ENCODE measurements at regions not wholly inside any gene's neighbourhood (a gene's known extent, or its start where the extent isn't known, plus 50 kb on each side); places are given as distances from the start of the nearest gene placed in this dataset.

GRCh38 chrX:139020801-139021200 is 309.3 kb upstream of the FGF13 start (continued):
- TF ChIP-seq ZNF532 (CRISPR knock-in tag; IDR thresholded peaks at IDR 0.05; ENCODE audit: borderline replicate concordance) (no peak), E2F5 (CRISPR knock-in tag; IDR thresholded peaks at IDR 0.05) (no peak), STAT6 (CRISPR knock-in tag; conservative IDR thresholded peaks at IDR 0.05; ENCODE audit: low read depth) (no peak), NFATC4 (CRISPR knock-in tag; IDR thresholded peaks at IDR 0.05) (no peak), ATF2 (CRISPR knock-in tag; IDR thresholded peaks at IDR 0.05; ENCODE audit: borderline replicate concordance, low read depth) (no peak), USF1 (CRISPR knock-in tag; IDR thresholded peaks at IDR 0.05) (no peak), ATF3 (CRISPR knock-in tag; conservative IDR thresholded peaks at IDR 0.05) (no peak), NR3C1 (CRISPR knock-in tag; conservative IDR thresholded peaks at IDR 0.05; ENCODE audit: low read depth) (no peak), ZNF416 (CRISPR knock-in tag; IDR thresholded peaks at IDR 0.05) (no peak), USF2 (CRISPR knock-in tag; IDR thresholded peaks at IDR 0.05) (no peak)

GRCh38 chrX:139018436-139018835 is 306.9 kb upstream of the FGF13 start:
- Mint-ChIP-seq H3K27me3 (ENCODE audit: low read depth) (no peaks in the 10 kb centered on the region), H3K4me3 (no peak overlapping the region), H3K4me1 (no peaks in the 10 kb centered on the region), H3K27ac (no peak overlapping the region), H3K9me3 (peaks cover 27% of the 10 kb centered on the region), H3K36me3 (no peaks in the 10 kb centered on the region)
- no peak for DNase-seq (ENCODE audit: low spot score)
- TF ChIP-seq KAT7 (CRISPR knock-in tag; IDR thresholded peaks at IDR 0.05; ENCODE audit: borderline replicate concordance) (no peak), CDX4 (CRISPR knock-in tag; IDR thresholded peaks at IDR 0.05; ENCODE audit: borderline replicate concordance) (no peak), TEAD1 (CRISPR knock-in tag; IDR thresholded peaks at IDR 0.05) (no peak), ZNF671 (CRISPR knock-in tag; IDR thresholded peaks at IDR 0.05) (no peak), ESRRA (CRISPR knock-in tag; IDR thresholded peaks at IDR 0.05; ENCODE audit: borderline replicate concordance) (no peak), ZNF232 (CRISPR knock-in tag; IDR thresholded peaks at IDR 0.05) (no peak), ZBTB43 (CRISPR knock-in tag; IDR thresholded peaks at IDR 0.05) (no peak), USF2 (CRISPR knock-in tag; IDR thresholded peaks at IDR 0.05) (no peak), HMGA2 (CRISPR knock-in tag; IDR thresholded peaks at IDR 0.05) (no peak)
- CTCF ChIA-PET: no interaction called here
- no peak for ATAC-seq
- POLR2A ChIA-PET: no interaction called here

Data from WTC11 (cell line).